H1 (cell line): ENCODE measurements at regions not wholly inside any gene's neighbourhood (a gene's known extent, or its start where the extent isn't known, plus 50 kb on each side); places are given as distances from the start of the nearest gene placed in this dataset.

ENCODE experiments used
- ATF2 ChIP-seq: IDR thresholded peaks from 2 replicates; pipeline ENCODE4 v1.6.1; 2012; ENCODE audit warnings: low read length, inconsistent platforms
- GTF2F1 ChIP-seq: IDR thresholded peaks from 2 replicates; pipeline ENCODE4 v1.6.1; 2012; ENCODE audit warnings: low read depth, low read length, improper control_type of control experiment, borderline replicate concordance
- JUN ChIP-seq: IDR thresholded peaks from 2 replicates; pipeline ENCODE4 v1.6.1; 2011; ENCODE audit warnings: low read depth, mild to moderate bottlenecking, improper control_type of control experiment, low read length
- RNF2 ChIP-seq: fragments of 200-900, 300-1000 bp; sonication (generic); IDR thresholded peaks from 2 replicates; pipeline ENCODE4 v1.7.1; 2016; ENCODE audit warnings: borderline replicate concordance, low read depth, mild to moderate bottlenecking, antibody characterized with exemption, low read length; ENCODE audit not compliant: poor library complexity, severe bottlenecking; ENCODE audit errors: missing control alignments
- SP4 ChIP-seq: IDR thresholded peaks from 2 replicates; pipeline ENCODE4 v1.6.1; 2012; ENCODE audit warnings: low read length, inconsistent platforms

DNA sequence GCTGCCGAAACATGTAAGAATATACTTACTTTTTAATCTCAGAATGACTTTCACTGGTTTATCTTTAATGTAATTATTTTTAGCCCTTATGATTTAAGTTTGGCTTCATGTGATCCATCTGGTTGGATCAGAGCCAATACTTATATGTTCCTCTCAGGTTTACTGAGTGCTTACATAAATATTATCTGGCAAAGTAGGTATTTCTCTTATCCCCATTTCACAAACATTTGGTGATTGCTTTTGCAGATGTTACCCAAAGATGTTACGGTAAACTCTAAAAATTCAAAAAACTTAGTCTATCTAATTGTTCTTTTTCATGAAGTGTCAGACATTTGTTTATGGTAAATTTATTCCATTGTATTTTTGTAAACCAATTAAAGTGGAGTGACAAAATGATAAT, 115.0 kb upstream of the TLL1 start (continued):
- TF ChIP-seq ATF2 (no peak), SP4 (no peak), JUN (no peak), GTF2F1 (no peak), RNF2 (no peak)
